ENCODE measurements at regions not wholly inside any gene's neighbourhood (a gene's known extent, or its start where the extent isn't known, plus 50 kb on each side); places are given as distances from the start of the nearest gene placed in this dataset.

DNA sequence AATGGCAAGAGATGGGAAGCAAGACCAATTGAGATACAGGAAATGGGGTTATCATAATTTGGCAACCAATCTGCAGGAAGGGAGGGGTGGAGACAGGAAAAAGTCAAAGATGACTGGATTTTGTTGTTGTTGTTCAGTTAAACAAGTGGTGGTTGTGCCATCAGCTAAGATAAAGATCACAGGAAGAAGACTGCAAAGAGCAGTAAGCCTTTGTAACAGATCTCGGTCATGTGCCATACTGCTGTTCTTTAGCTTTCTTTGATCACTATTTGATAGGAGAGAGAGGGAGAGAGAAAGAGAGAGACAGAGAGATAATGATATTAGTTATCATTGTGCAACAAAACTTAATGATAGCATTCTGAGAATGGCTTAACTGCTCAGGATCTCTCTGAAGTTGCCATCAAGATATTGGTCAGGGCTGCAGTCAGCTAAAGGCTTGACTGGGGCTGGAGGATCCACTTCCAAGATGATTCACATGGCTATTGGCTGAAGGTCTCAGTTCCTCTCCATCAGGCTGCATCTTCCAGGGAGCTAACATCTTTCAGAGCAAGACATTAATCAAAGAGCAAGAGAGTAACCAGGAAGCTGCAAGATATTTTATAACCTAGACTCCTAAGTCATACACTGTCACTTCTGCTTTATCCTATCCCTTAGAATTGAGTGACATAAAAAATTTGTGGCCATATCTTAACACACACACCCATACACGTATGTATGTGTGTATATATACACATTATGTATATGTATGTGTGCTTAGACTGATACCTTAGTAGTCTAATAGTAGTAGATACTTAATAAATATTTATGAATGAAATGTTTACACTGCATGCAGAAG, 405.0 kb downstream of the SHISA9 start:
- TF ChIP-seq, protein P1, sequence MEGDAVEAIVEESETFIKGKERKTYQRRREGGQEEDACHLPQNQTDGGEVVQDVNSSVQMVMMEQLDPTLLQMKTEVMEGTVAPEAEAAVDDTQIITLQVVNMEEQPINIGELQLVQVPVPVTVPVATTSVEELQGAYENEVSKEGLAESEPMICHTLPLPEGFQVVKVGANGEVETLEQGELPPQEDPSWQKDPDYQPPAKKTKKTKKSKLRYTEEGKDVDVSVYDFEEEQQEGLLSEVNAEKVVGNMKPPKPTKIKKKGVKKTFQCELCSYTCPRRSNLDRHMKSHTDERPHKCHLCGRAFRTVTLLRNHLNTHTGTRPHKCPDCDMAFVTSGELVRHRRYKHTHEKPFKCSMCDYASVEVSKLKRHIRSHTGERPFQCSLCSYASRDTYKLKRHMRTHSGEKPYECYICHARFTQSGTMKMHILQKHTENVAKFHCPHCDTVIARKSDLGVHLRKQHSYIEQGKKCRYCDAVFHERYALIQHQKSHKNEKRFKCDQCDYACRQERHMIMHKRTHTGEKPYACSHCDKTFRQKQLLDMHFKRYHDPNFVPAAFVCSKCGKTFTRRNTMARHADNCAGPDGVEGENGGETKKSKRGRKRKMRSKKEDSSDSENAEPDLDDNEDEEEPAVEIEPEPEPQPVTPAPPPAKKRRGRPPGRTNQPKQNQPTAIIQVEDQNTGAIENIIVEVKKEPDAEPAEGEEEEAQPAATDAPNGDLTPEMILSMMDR (IDR thresholded peaks at IDR 0.05), result no peak
- no peak for TF ChIP-seq ZFX (IDR thresholded peaks at IDR 0.05; ENCODE audit: borderline replicate concordance)

Measured in 22Rv1 (cell line).